DND-41 (cell line): ENCODE measurements at regions not wholly inside any gene's neighbourhood (a gene's known extent, or its start where the extent isn't known, plus 50 kb on each side); places are given as distances from the start of the nearest gene placed in this dataset.

ENCODE experiments used
- EZH2 ChIP-seq: IDR thresholded peaks from 3 replicates; pipeline ENCODE4 v1.6.1; 2012; ENCODE audit warnings: borderline replicate concordance, low read depth, mild to moderate bottlenecking, moderate library complexity, low read length, inconsistent platforms; ENCODE audit not compliant: severe bottlenecking
- TF ChIP-seq, protein P1 (sequence below): IDR thresholded peaks from 2 replicates; pipeline ENCODE4 v1.5.1; 2012; ENCODE audit warnings: borderline replicate concordance, low read length, moderate library complexity, mild to moderate bottlenecking; ENCODE audit not compliant: poor library complexity, severe bottlenecking; ENCODE audit errors: extremely low read depth

DNA sequence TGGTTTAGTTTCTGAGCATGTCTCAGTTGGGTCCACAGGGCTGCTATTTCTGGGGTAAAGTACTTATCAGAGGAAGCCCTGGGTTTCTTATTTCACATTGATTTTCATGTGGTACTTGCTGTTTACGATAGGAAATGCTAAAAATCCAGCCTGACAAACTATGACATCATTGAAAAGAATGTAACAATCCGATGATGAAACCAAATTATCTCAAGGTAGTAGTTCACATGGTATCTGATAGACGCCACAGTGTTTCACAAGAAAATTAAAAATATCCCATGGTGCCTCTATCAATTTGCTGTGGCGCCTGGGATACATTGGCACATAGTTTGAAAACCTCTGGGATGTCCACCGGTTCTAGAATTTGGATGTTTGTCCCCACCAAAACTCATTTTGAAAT, 418.9 kb upstream of the RPS6KA3 start:
- TF ChIP-seq, protein P1, sequence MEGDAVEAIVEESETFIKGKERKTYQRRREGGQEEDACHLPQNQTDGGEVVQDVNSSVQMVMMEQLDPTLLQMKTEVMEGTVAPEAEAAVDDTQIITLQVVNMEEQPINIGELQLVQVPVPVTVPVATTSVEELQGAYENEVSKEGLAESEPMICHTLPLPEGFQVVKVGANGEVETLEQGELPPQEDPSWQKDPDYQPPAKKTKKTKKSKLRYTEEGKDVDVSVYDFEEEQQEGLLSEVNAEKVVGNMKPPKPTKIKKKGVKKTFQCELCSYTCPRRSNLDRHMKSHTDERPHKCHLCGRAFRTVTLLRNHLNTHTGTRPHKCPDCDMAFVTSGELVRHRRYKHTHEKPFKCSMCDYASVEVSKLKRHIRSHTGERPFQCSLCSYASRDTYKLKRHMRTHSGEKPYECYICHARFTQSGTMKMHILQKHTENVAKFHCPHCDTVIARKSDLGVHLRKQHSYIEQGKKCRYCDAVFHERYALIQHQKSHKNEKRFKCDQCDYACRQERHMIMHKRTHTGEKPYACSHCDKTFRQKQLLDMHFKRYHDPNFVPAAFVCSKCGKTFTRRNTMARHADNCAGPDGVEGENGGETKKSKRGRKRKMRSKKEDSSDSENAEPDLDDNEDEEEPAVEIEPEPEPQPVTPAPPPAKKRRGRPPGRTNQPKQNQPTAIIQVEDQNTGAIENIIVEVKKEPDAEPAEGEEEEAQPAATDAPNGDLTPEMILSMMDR, result no peak
- TF ChIP-seq EZH2, result no peak
